ENCODE measurements at regions not wholly inside any gene's neighbourhood (a gene's known extent, or its start where the extent isn't known, plus 50 kb on each side); places are given as distances from the start of the nearest gene placed in this dataset.

- no peaks in the 10 kb centered on the region for H3K27me3 ChIP-seq (replicated peaks in 1 of 2; ENCODE audit: control insufficient read depth in 2 of 2, insufficient read depth in 2 of 2, low read length in 1 of 2)
- H3K9ac ChIP-seq (ENCODE audit: control insufficient read depth, insufficient read depth, low read length), result no peak overlapping the region
- in situ Hi-C loops (cut with MboI), result no loop called here
- H3K9me3 ChIP-seq (replicated peaks; ENCODE audit: control insufficient read depth, insufficient read depth, low read length), result no peaks in the 10 kb centered on the region
- ATAC-seq (no peak), FAIRE-seq (no peak), DNase-seq (ENCODE audit: low read depth, low spot score) (no peak)
- H3K79me2 ChIP-seq (ENCODE audit: control insufficient read depth, insufficient read depth, low read length), result no peaks in the 10 kb centered on the region
- CTCF ChIA-PET, result no interaction called here
- H3K4me2 ChIP-seq (ENCODE audit: control insufficient read depth, insufficient read depth), result no peak overlapping the region
- SMC1A ChIA-PET (ENCODE audit: uncharacterized antibody, unreplicated experiment), result no interaction called here
- no peak overlapping the region for H3K27ac ChIP-seq (ENCODE audit: control insufficient read depth, insufficient read depth)
- no peaks in the 10 kb centered on the region for H3K4me1 ChIP-seq (ENCODE audit: control insufficient read depth, insufficient read depth, low read length)
- H2AFZ ChIP-seq (ENCODE audit: control insufficient read depth, low read depth, low read length), result no peak overlapping the region
- intact Hi-C loops (cut with micrococcal nuclease; ENCODE audit: unreplicated experiment), result no loop called here
- TF ChIP-seq, protein P1, sequence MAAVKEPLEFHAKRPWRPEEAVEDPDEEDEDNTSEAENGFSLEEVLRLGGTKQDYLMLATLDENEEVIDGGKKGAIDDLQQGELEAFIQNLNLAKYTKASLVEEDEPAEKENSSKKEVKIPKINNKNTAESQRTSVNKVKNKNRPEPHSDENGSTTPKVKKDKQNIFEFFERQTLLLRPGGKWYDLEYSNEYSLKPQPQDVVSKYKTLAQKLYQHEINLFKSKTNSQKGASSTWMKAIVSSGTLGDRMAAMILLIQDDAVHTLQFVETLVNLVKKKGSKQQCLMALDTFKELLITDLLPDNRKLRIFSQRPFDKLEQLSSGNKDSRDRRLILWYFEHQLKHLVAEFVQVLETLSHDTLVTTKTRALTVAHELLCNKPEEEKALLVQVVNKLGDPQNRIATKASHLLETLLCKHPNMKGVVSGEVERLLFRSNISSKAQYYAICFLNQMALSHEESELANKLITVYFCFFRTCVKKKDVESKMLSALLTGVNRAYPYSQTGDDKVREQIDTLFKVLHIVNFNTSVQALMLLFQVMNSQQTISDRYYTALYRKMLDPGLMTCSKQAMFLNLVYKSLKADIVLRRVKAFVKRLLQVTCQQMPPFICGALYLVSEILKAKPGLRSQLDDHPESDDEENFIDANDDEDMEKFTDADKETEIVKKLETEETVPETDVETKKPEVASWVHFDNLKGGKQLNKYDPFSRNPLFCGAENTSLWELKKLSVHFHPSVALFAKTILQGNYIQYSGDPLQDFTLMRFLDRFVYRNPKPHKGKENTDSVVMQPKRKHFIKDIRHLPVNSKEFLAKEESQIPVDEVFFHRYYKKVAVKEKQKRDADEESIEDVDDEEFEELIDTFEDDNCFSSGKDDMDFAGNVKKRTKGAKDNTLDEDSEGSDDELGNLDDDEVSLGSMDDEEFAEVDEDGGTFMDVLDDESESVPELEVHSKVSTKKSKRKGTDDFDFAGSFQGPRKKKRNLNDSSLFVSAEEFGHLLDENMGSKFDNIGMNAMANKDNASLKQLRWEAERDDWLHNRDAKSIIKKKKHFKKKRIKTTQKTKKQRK (IDR thresholded peaks at IDR 0.05; ENCODE audit: low read depth, low read length), result no peak
- TF ChIP-seq RUNX3 (IDR thresholded peaks at IDR 0.05; ENCODE audit: low read length) (no peak), TCF3 (IDR thresholded peaks at IDR 0.05; ENCODE audit: borderline replicate concordance, insufficient read depth, low read depth, low read length) (no peak), TAF1 (IDR thresholded peaks at IDR 0.05; ENCODE audit: borderline replicate concordance, low read depth, low read length) (no peak), POLR2A (IDR thresholded peaks at IDR 0.05; ENCODE audit: low read depth, low read length) (no peak), STAT1 (conservative IDR thresholded peaks at IDR 0.05) (no peak), SREBF2 (IDR thresholded peaks at IDR 0.05; ENCODE audit: low read length) (no peak), ESRRA (IDR thresholded peaks at IDR 0.05; ENCODE audit: low read length) (no peak), KAT2A (conservative IDR thresholded peaks at IDR 0.05; ENCODE audit: control insufficient read depth, low read depth, low read length) (no peak), HDAC2 (IDR thresholded peaks at IDR 0.05) (no peak), NFYA (IDR thresholded peaks at IDR 0.05; ENCODE audit: borderline replicate concordance, low read depth, low read length) (no peak), SPI1 (IDR thresholded peaks at IDR 0.05; ENCODE audit: borderline replicate concordance, insufficient read depth, low read depth, low read length) (no peak)
- RAD21 ChIA-PET (ENCODE audit: unreplicated experiment), result no interaction called here
- H3K36me3 ChIP-seq (ENCODE audit: control insufficient read depth in 2 of 2, insufficient read depth in 2 of 2, low read length in 1 of 2), result no peaks in the 10 kb centered on the region
- WGBS (ENCODE audit: insufficient coverage, insufficient replicate concordance, low lambda C conversion rate, missing lambda C conversion rate), result 0% methylated on average over 2 of the region's 2 CpGs
- H3K4me3 ChIP-seq, result no peak overlapping the region
- H4K20me1 ChIP-seq (ENCODE audit: control insufficient read depth, insufficient read depth), result no peaks in the 10 kb centered on the region
- POLR2A ChIA-PET, result no interaction called here
- BruUV-seq (replicated peaks), result no TSS peak
Measured at GRCh38 chr6:115411756-115412155, 648.9 kb downstream of the FRK start.
